HFF-Myc (cell line): ENCODE measurements at regions not wholly inside any gene's neighbourhood (a gene's known extent, or its start where the extent isn't known, plus 50 kb on each side); places are given as distances from the start of the nearest gene placed in this dataset.

Experiments
- DNase-seq: peaks from one replicate; pipeline ENCODE4 v3.0.0-alpha.2; 2011; ENCODE audit warnings: low read depth; ENCODE audit errors: extremely low read depth
- H3K4me3 ChIP-seq: replicated peaks from 2 replicates; pipeline ENCODE4 v1.5.1; 2011; ENCODE audit warnings: low read depth, mild to moderate bottlenecking, control low read depth, low read length
- CTCF ChIP-seq: IDR thresholded peaks from 2 replicates; pipeline ENCODE4 v1.5.1; 2012; ENCODE audit warnings: mild to moderate bottlenecking, low read depth, low read length, control low read depth; ENCODE audit errors: missing control alignments

- no peak overlapping the region for H3K4me3 ChIP-seq
- TF ChIP-seq CTCF, result no peak
- peak; percentile 21 for DNase-seq
Measured at GRCh38 chr20:48544402-48545339, 283.1 kb downstream of the PREX1 start.

- no peak for DNase-seq
- no peak overlapping the region for H3K4me3 ChIP-seq
- no peak for TF ChIP-seq CTCF
Measured at GRCh38 chr20:48541581-48542071, 286.2 kb downstream of the PREX1 start.

GRCh38 chr20:48538856-48539255 is 288.9 kb downstream of the PREX1 start:
- no peak overlapping the region for H3K4me3 ChIP-seq
- DNase-seq, result no peak
- no peak for TF ChIP-seq CTCF

GRCh38 chr20:48538058-48538825 is 289.6 kb downstream of the PREX1 start:
- no peak overlapping the region for H3K4me3 ChIP-seq
- TF ChIP-seq CTCF, result no peak
- peak; percentile 24 for DNase-seq

- no peak for TF ChIP-seq CTCF
- H3K4me3 ChIP-seq, result no peak overlapping the region
- DNase-seq, result no peak
Measured at GRCh38 chr20:48536206-48536605, 291.6 kb downstream of the PREX1 start.

GRCh38 chr20:48535556-48535955 is 292.2 kb downstream of the PREX1 start:
- no peak for DNase-seq
- H3K4me3 ChIP-seq, result no peak overlapping the region
- no peak for TF ChIP-seq CTCF
